ENCODE measurements at regions not wholly inside any gene's neighbourhood (a gene's known extent, or its start where the extent isn't known, plus 50 kb on each side); places are given as distances from the start of the nearest gene placed in this dataset.

DNA sequence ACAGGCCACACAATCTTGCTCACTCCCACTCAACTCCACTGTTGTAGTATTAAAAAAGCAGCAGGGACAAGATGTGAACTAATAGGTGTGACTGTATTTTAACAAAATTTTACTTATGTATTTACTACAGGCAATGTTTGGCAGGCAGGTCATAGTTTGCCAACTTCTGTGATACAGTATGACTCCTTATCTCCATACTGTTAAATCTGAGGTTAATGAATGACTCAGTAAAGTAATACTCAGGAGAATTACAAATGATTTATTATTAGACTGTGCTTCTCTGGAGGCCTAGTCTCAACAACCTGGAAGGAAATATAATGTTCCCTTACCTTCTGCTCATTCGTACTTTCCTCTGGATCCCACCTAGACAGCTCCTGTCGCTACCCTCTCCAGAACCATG lies 258.6 kb upstream of the KCNMB2 start:
- dilution Hi-C loops (cut with MboI; ENCODE audit: extremely low pct_ligation_motif_present, low sequenced_read_pairs) (no loop called here), intact Hi-C loops (cut with micrococcal nuclease) (no loop called here)
- no TSS peak for BruUV-seq (replicated peaks)
- no peak overlapping the region for H2AFZ ChIP-seq (ENCODE audit: low read depth, low read length)
- no peaks in the 10 kb centered on the region for H3K36me3 ChIP-seq (ENCODE audit: control insufficient read depth in 2 of 2, extremely low read depth in 1 of 2, insufficient read depth in 2 of 2, low read length in 2 of 2)
- H3K4me1 ChIP-seq (ENCODE audit: control insufficient read depth, extremely low read depth, insufficient read depth, low read length) = peaks cover 15% of the 10 kb centered on the region
- no peak overlapping the region for H3K9ac ChIP-seq (replicated peaks; ENCODE audit: extremely low read depth, insufficient read depth, low read length)
- ChIA-PET POLR2A (no interaction called here), CTCF (interaction anchor here (1.0 to 1.3 kb wide), 2 partner anchors 15 to 22 kb away, joined by 3 read pairs; no protein-coding TSS in a partner anchor)
- no peak overlapping the region for H3K4me2 ChIP-seq (ENCODE audit: insufficient read depth, low read length)
- H3K4me3 ChIP-seq (replicated peaks in 1 of 3; ENCODE audit: insufficient read depth in 1 of 3, low read depth in 1 of 3, low read length in 3 of 3) = no peak overlapping the region
- H3K9me1 ChIP-seq (replicated peaks; ENCODE audit: control insufficient read depth, extremely low read depth, insufficient read depth, low read length) = no peaks in the 10 kb centered on the region
- no peak for DNase-seq (ENCODE audit: low read depth, low spot score)
- H3K27me3 ChIP-seq (ENCODE audit: control insufficient read depth in 2 of 2, insufficient read depth in 2 of 2, low read length in 2 of 2) = no peaks in the 10 kb centered on the region
- FAIRE-seq = no peak
- no peaks in the 10 kb centered on the region for H3K9me3 ChIP-seq (replicated peaks; ENCODE audit: control insufficient read depth, insufficient read depth, low read length)
- H4K20me1 ChIP-seq (replicated peaks; ENCODE audit: control insufficient read depth, extremely low read depth, insufficient read depth, low read length) = no peaks in the 10 kb centered on the region
- TF ChIP-seq GATA2 (IDR thresholded peaks at IDR 0.05; ENCODE audit: insufficient read depth, insufficient read length, low read depth, low read length) = no peak
- TF ChIP-seq POLR2A (IDR thresholded peaks at IDR 0.05; ENCODE audit: low read depth, low read length) = no peak
- TF ChIP-seq POLR2AphosphoS5 (IDR thresholded peaks at IDR 0.05; ENCODE audit: insufficient read depth, low read depth, low read length) = no peak
- no peak for TF ChIP-seq MAX (IDR thresholded peaks at IDR 0.05; ENCODE audit: insufficient read depth, insufficient read length)
- TF ChIP-seq CTCF (IDR thresholded peaks at IDR 0.05; ENCODE audit: extremely low read depth in 1 of 2, insufficient read depth in 1 of 2, low read depth in 1 of 2, low read length in 2 of 2) = no peak
- no peak for TF ChIP-seq JUN (IDR thresholded peaks at IDR 0.05; ENCODE audit: borderline replicate concordance, insufficient read depth, insufficient read length, low read depth)
- no peak for TF ChIP-seq FOS (IDR thresholded peaks at IDR 0.05; ENCODE audit: borderline replicate concordance, insufficient read depth, low read length)
- TF ChIP-seq MYC (IDR thresholded peaks at IDR 0.05; ENCODE audit: low read depth, low read length) = no peak
- TF ChIP-seq EZH2 (IDR thresholded peaks at IDR 0.05; ENCODE audit: borderline replicate concordance, low read depth, low read length, severe bottlenecking) = no peak
- no peak overlapping the region for H3K27ac ChIP-seq (ENCODE audit: insufficient read depth, low read depth, low read length)
- H3K79me2 ChIP-seq (ENCODE audit: control insufficient read depth, insufficient read depth, low read length) = no peaks in the 10 kb centered on the region
